IPS-NIHi7 (cell line): ENCODE measurements at regions not wholly inside any gene's neighbourhood (a gene's known extent, or its start where the extent isn't known, plus 50 kb on each side); places are given as distances from the start of the nearest gene placed in this dataset.

Experiments
- DNase-seq: peaks from one replicate; pipeline ENCODE4 v3.0.0; 2012; ENCODE audit warnings: mixed read lengths; ENCODE audit errors: extremely low spot score

DNA sequence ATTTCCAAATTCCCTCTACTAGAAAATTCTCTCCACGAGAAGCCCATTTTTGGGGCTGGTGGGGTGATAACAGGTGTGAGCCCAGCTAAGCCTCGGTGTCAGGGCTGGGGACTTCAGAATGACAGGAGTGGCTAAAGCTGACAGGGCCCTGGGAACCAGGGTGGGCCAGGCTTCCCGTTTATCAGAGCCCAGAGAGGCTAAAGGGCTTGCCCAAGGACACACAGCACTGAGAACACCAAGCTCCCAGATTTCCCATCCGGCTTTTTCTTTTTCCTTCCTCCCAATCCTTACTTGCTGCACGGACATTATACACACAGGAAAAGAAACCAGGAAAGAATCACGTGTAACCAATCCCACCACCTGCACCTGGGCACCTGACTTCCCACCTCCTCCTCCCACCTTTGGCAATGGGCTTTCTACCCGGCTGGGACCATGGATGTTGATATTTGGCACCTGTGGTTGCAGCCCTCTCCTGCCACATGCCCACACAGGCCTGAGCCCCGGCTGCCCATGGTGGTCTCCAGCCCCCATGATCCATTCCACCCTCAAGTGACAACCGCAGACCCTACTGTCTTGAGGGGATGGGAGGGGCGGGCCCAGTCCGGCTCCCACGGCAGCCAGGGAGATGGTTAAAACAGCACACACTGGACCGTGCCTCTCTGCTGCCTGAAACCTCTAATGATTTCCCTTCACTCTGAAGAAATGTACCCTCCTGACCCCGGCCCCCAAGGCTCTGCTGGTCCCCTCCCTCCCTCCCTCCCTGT, 78.9 kb downstream of the ENGASE start:
- no peak for DNase-seq

DNA sequence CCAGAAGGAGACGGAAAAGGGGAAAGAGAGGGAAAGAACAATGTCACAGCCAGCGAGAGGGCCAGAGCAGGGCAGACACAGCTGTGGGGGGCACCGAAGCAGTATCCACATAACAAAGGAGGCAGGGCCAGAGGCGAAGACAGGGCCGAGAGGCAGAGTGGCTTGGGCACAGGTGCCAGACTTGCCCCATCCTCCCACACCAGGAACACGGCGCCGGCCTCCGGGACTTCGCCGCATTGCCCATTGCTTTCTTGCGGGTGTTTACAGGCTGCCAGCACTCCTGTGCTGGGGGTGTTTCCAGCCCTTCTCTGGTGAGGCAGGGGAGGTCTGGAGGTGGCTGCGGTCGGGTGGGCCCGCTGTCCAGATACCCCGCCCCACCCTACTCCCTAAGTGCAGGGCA, 78.0 kb downstream of the ENGASE start:
- no peak for DNase-seq

DNA sequence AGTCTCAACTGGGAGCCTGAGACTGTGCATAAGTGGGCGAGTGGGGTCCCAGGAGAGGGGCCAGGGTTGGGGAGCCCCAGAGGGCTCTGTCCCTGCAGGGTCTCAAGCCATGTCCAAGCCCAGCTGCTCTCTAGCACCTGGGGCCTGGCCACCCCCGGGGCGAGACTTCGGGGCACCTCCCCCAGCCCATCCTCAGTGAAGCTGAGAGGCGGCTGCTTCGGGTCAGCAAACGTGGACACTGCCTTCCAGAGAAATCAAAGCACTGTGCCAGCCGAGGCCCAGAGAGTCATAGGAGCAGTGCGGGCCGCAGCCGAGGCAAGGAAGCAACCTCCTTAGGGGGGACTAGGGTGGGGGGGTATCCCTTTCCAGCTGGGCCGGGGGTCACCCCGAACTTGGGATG, 77.5 kb downstream of the ENGASE start:
- no peak for DNase-seq

DNA sequence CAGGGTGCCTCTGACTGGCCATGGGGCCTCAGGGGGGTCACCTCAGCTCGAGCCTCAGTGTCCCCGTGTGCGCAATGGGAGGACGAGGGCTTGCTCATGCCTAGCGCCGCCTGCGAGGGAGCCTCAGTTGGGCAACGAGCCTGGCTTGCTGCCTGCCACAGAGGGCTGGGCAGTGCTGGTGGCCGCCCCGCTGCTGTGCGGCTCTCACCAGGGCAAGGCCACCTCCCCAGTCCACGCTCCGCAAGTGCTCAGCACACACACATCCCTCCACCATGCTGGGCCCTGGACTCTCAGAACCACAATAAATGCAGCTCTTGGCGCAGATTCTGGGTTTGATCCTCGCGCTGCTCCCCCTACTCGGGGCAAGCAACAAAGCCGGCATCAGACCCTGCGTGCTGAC, 76.2 kb downstream of the ENGASE start:
- no peak for DNase-seq

DNA sequence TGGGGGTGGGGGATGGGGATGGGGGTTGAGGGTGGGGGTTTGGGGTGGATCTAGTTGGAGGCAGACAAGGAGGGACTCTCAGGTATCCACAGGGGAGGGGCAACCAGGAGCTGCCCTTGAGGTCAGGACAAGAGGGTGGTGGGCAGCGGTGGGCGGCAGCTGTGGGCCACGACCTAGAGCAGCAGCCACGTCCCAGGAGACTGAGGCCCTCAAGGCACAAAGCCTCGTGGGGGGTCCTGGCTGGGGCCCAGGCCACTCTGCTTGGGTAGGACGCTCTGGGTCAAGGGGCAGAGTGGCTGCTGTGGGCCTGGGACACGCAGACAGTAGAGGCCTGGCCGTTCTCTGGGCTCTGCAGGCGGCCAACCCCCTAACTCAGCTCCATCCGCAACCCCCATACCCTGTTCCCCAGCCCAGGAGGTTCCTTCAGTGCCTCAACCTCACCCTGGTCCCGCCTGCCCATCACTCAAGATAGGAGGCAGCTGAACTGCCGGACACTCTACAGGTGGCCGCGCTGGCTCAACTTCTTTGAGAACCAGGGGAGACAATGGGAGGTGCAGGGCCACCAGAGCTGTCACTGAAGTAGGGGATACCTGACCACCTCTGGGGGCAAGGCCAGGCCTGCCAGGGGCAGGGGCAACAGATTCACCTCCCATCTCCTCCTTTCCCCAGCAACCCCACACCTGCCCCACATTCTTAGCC, 75.6 kb downstream of the ENGASE start:
- no peak for DNase-seq

DNA sequence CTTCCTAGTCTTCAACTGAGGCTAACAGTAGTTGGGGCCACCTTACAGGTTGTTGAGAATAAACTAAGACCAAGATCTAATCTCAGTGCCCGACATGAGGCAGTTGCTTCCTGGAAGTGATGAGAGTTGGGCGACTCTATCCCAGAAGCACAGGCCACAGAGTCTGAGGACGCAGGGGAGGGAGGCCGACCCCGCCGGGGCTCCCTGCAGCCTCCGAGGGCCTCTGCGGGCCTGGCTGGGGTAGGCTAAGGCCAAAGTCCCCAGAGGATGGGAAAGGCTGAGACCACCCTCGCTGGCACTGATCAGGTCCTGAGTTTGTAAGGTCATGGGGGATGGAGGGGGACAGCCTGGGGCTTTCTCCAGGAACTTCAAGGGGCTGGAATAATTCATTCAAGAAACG, 74.0 kb downstream of the ENGASE start:
- DNase-seq: no peak

DNA sequence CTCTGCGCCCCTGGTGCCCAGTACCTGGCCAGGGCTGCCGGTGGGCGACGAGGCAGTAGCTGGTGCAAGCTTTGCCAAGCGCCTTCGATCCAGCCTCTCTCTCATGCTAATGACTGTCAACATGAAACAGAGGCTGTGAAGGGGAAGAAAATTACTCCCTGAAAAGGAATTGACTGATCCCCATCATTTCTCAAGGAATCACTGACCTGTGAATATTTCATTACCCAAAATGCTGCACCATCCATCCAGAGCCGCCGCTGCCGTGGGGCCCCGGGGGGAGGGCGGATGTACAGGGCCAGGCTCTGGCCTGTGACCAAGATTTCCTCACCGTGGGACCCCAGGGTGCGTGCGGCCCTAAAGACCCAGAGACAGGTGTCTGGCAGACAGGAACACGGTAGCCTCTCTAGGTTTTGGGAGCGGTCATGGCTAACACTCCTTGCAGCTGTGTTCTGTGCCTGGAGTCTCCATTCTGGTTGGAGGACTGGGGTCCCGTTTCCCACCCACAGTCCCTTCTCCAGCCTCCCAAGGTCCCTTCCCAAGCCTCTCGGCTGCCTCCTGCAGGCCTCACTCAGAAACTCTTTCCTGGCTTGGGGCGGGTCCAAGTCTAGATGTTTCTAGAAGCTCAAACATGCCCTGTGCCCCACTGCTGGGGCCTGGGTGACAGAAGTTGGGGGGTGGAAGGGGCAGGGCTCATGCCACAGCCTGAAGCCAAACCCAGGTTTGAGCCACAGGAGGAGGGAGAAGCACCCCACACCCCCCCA, 73.3 kb downstream of the ENGASE start:
- no peak for DNase-seq

DNA sequence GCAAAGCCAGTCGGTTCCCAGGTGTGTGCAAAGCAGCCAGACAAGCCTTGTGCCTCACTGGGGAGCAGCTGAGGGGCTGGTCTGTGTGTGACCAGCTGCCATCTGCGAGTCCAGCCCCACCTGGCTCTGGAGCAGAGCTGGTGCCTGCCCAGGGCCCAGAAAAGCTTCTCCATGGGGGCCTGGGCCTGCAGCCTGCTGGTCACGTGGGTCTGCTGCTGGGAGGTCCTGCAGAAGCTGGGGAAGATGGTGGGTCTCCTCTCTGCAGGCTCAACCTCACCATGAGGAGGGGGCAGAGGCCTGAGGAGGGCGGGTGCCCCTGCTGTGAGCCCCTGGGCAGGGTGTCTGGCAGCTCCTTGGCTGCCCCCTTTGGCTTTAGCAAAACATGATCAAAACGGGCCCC, 71.9 kb downstream of the ENGASE start:
- no peak for DNase-seq

DNA sequence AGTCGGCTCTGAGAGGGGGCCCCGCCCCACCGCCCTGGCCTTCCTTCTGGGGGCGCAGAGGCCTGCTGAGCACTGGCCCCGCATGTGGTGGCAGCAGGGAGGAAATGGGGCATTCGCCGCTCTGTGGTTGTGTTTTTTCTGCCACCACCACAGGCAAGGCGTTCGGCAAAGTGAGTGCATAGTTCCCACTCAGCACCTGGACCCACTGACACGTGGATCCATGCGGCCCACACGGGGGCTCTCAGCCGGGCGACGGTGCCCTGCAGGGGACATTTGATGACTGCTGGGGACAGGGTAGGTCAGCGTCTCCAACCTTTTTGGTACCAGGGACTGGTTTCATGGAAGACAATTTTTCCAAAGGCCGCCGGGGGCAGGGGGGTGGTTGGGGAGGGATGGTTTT, 70.9 kb downstream of the ENGASE start:
- no peak for DNase-seq

DNA sequence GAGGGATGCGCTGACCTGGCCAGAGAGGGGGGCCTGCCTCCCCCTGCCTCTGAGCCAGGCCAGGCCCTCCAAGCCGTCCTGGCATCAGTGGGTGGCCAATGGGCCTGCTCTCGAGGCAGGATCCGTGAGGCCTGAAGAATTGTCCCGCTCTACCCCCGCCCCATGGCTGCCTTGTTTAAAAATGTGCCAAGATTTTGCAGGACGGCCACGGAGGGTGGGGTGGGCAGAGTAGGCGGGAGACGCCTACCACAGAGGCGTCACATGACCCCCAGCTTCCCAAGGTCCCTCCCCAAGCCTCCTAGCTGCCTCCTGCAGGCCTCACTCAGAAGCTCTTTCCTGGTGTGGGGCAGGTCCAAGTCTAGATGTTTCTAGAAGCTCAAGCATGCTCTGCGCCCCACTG, 69.5 kb downstream of the ENGASE start:
- no peak for DNase-seq

DNA sequence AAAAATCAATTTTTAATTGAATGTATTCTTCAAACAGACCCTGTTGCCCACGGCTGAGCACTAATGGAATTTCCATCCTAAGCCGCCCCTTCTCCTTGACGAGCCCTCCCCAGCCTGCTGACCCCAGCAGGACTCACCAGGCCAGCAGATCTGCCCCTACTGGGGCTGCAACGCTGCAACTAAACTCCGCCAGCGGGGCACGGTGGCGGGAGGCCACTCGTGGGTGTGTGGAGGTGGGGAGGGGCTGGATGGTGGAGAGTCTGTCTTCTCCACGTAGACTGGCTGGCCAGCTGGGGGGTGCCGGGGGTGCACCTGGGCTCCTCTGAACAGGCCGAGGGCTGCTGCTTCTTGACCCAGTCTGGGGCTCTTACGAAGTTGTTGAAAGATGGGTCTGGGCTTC, 67.8 kb downstream of the ENGASE start:
- no peak for DNase-seq

DNA sequence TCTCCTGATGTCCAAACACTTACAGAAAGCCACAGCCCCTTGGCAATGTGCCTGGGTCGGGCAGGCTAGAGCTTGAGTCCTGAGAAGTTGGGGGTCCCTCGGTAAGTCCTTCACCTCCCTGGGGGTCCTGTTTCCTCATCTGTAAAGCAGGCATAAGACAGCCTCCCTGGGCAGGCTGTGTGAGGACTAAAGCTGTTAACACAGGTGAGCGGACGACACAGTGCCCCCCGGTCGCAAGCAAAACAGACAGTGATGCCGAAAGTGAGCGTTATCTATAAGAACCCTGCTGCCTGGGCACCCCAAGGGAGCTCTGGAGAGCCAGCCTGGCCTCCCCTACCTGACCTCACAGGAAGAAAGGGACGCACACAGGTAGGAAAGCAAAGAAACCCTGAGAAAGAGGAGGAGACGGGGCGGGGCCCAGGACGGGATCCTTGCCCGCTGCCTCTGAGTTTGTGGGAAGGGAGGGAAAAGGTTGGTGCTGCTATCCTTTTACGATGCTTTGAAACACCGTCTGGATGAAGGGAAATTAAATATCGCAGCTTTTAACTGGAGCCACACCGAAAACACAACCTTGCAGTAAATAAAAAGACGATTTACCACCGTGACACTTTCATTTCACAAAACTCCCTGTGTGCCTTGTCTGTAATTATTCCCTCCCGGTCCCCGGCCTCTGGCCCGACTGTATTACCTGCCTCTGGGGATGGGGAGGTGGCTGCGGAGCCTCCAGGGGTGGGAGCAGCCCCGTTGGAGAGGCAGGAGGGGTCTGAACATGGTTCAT, 67.1 kb downstream of the ENGASE start:
- DNase-seq: no peak

DNA sequence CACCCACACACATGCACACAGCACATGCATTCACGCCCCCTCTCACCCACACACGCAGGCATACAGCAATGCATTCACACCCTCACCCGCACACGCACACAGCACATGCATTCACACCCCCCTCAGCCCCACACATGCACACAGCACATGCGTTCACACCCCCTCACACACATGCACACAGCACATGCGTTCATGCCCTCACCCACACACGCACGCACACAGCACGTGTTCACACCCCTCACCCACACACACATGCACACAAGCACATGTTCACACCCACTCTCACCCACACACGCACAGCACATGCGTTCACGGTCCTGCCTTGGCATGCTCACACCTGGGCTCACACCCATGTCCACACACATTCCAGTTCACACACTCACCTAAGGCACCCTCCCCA, 64.2 kb downstream of the ENGASE start:
- DNase-seq: no peak

DNA sequence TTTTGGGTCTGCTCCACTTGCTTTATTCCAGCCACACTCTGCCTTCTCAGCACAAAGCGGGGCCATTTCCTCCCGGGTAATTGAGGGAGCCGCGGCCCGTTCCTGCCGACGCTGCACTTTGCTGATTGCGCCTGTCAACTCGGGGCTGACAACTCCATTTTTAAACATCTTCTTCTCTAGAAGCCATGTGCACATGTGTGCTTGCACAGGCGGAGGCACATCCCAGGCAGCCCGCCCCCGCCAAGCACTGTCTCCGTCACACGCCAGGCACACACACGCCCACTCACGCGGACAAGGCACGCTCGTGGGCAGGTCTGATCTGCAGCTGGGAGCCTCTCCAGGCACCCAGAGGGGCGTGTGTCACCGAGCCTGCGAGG, 63.2 kb downstream of the ENGASE start:
- DNase-seq: no peak

DNA sequence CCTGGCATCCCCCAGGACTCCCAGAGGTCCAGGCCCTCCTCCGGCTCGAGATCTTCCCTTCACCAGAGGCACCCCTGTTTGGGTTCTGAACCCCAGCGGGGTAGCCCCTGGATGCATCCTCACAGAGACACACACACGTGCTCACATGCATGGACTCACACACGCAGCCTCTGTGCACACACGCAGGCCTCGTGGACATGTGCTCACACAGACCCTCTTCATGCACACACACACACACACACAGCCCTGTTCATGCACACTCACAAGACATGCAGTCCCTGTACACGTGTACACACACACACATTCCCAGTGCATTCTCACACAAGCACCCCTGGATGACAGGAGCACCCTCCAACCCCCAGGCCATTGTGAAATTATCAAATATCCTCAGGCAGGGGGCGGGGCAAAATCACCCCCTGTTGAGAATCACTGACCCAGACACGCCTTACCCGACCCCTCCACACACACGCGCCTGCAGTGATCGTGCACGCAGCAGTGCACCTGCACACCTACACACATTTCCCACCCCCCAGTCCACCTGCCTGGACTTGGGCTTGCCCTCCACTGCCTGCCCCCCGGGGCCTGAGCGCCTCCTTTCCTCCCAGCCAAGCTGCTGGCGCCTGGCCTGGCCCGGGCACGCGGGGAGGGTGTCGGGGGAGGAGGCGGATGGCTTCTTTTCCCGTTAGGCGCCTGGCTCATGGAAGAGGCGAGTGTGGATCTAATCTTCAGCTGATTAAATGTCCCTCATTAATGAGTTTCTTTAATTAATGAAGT, 62.6 kb downstream of the ENGASE start:
- no peak for DNase-seq

DNA sequence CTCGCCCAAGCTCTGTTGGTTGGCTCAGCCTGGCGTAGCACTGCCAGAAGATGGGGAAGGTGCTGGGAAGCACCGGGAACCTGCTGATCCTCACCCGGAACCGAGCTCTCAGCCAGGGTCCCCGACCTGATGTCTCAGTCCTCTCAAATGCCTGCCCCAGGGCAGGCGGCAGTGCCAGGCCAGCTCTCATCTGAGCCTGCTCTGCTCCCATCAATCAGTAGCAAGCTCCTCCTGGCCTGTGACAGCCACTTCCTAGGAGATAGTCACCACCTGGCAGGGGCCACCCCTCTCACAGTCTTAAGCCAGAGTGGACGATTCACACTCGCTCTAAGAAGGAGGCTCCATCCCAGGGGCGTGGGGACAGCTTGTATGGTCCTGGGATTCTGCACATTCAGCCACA, 62.0 kb downstream of the ENGASE start:
- no peak for DNase-seq
